Caki2 (cell line): ENCODE measurements at regions not wholly inside any gene's neighbourhood (a gene's known extent, or its start where the extent isn't known, plus 50 kb on each side); places are given as distances from the start of the nearest gene placed in this dataset.

Experiments
- DNase-seq: peaks from one replicate; pipeline ENCODE4 v3.0.0-alpha.2; 2015; ENCODE audit warnings: low read depth
- in situ Hi-C: cut with HindIII; loops from 2 replicates; pipeline ENCODE4 v1.10.0; 2016; ENCODE audit warnings: low sequenced_read_pairs, low pct_unique_long_range_greater_than_20kb, mixed read lengths

DNA sequence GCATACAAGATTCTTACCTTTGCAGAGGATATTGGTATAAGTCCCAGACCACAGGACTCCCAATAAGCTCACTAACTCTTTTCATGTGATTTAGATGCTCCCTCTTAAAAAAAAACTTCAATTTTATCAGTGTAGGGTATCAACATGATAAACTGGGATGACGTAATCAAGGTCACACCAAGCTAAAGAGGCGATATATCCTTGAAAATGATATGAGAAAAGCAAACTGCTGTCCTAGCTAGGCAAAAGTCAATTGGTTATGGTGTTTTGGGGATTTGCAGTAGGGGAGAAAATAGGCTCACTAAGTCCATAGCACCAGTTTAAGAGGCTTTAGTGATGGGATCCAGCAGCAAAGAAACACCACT is 354.4 kb downstream of the DIRAS2 start:
- DNase-seq = no peak
- in situ Hi-C loops = no loop called here

DNA sequence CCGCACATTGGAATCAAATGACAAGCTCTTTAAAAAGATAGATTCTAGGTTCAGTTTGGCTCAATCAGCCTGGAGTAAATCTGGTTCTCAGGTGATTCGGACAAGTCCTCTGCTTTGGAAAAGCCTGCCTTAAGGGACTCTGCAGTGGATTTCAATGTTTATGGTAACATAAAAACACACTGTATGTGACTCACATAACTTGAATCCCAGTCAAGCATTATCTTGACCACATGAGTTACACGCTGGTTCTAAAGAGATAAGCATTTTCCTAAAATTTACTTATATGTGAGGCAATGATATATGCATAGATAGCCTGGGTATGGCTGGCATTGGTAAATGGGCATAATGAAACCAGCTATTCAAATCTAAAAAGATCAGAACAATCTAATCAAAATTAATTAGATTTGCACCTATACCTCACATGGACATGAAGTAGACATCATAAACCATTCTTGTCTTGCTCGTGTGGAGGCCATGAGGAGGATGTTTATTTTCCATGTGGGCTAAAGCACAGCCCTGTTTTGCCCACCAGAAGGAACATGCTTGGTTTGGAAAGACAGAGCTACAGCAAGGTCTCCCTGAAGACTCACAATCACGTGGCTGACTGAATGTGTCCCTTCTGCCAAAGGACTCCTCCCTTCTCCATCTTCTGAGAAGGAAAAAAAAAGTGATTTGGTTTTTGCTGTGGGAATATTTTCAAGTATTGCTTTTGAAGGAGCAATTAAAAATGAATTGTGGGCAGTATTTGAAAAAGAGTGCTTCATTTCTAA is 351.7 kb downstream of the DIRAS2 start:
- DNase-seq = no peak
- in situ Hi-C loops = no loop called here

DNA sequence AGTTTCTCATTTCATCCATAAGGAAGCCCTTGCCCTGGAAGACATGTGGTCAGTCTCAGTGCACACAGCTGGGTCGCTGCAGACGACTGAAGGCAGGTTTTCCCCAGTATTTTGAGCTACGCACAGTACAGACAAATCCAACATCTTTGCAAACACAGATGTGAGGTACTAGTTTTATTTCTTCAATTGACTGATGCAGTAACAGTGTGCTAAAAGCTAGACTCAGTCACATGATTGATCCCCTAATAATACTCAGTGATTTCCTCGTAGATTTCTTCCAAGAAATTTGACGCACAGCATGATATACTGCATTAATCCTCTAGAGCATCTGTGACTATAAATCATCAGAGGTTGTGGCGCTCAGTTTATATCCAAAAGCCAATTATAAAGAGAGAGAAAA is 346.1 kb downstream of the DIRAS2 start:
- in situ Hi-C loops = no loop called here
- DNase-seq = no peak

DNA sequence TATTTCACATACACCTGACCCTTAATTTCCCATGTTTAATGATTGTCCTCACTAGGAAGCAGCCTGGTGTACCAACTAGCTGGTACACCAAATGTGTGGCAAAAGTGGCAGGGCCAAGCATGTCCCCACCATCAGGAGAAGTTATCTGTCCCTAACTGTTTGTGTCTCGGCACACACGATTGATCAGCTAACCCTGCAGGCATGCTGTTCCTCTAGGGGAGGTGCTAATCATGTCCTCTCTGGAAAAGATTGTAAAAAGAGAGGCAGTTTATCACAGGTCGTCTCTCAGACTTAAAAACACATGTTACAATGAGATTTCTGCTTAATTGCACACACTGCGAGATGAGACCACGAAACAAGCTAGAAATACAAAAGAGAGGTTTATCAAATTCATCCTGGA is 342.7 kb downstream of the DIRAS2 start:
- in situ Hi-C loops = no loop called here
- DNase-seq = no peak

DNA sequence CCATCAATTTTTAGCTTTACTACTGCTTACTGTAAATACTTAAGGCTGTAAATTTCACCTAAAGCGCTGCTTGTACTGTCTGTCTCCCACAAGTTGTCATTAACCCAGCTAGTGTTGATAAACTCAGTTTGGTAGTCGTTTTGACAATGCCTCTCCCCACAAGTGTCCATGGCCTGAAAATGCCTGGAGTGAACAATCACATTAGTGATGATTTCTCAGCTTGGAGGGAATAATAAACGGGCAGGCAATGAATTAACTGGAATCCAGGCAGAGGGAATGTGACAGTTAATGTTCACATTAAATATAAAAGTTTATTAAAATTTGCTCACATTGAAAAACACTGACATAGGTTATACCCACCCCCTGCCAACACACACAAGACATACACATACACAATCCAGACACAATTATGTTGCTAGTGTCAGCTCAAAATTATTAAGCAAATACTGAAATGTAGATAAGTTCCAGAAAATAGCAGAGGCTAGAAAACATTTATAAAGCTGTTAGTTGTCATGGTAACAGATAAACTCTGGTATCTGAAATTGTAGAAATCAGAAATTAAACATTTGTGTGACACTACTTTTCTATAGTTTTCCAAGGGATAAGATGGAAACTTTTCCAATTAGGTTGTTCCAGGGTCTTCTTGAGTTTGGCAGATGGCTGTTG is 341.9 kb downstream of the DIRAS2 start:
- in situ Hi-C loops = no loop called here
- no peak for DNase-seq

DNA sequence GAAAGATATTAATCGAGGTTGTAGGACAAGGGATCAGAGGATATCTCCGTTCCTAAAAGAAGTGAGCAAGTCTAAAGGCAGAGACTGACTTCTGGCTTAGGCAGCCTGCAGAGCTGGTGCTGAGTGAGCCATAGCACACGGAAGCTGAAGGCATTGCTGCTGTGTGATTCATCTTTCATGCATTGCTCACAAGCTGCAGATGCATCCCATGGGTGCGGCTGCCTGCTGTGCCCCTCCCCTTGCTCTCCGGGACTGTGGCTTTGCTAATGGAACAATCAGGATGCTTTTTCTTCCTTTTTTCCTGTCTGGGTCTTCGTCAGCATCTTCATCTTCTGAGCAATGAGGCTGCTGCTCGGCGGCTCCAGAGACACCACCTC is 341.4 kb downstream of the DIRAS2 start:
- in situ Hi-C loops = no loop called here
- DNase-seq = peak; percentile 88

DNA sequence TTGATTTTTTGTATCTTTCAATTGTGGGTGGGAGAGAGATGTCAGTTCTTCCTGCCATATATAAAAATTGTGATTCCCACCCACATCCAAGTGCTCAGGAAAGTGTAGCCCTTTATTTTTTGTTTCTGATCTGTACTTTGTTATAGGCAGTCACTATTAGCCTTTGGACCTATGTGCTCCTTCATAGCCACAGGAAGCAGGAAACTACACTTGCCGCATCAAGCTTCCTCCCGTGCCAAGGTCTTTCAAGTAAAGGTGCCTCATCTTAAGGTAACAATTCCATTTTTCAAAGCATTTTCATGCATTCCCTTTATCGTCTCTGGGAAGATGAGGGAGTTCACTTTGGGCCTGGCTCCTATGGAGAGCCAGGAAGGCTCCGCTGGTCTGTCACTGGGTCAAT is 339.0 kb downstream of the DIRAS2 start:
- in situ Hi-C loops = no loop called here
- DNase-seq = no peak

DNA sequence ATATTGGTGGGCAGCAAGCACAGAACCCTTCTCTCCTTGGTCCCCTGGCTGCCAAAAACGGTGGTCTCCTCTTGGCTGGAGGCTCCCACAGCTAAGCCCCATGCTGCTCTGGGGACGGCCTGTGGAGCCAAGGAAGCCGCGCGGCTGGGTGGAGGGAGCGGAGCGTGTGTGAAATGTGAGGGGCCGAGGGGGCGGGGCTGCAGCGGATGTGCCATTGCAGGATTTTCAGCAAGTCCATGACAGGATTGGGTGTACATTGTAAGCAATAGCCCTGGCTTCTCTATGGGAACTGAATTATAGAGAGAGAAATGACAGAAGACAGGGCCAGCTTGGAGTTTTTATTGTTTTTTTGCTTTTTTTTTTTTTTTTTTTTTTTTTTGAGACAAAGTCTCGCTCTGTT is 336.5 kb downstream of the DIRAS2 start:
- in situ Hi-C loops = no loop called here
- DNase-seq = no peak

DNA sequence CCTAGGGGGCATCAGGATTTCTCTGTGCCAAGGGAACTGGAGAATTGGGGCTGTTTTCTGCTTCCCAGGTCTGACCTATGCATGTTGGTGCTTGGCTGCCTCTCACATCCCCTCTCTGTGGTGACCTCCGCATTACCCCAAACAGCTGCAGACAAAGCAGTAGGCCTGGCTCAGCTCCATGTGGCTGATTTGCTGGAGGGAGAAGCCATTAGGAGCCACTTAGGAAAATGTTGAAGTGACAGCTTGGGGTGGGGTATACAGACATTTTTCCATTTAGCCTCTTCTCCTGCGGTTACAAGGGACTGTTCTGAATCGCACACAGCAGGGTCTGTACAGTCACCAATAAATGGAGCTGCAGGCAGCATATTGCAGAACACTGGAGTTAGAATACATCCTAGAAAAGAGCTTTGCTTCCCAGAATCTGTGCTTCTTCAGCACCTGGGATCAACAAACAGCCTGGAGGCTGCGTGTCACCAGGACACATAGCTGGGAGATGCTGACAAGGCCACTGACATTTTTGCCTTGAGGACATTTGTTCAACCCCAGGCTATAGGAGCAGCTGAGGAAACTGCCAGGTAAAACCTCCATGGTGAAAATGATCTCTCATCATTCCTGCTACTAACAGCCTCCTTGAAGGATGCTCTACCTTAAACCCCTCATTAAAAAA is 335.3 kb downstream of the DIRAS2 start:
- in situ Hi-C loops = no loop called here

DNA sequence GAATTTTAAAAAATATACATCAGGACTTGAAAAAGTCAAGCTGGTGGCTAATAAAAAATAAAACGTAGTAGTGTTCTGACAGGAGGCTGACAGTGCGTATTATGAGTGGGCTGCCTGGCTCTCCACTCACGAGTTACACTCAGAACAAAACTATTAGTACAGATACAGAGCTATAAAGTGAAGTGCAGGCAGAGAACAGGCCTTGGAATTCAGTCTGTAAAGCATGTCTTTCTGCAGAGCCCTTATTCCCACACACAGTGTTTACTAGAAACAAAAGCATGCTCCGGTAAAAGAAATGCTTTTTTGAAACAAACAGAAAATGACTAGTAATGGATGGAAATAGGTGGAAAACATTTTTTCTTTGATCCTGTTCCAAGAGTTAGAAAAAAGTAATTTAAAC is 334.7 kb downstream of the DIRAS2 start:
- DNase-seq = no peak
- in situ Hi-C loops = no loop called here

More for the DNA sequence above, 335.3 kb downstream of the DIRAS2 start:
- no peak for DNase-seq

DNA sequence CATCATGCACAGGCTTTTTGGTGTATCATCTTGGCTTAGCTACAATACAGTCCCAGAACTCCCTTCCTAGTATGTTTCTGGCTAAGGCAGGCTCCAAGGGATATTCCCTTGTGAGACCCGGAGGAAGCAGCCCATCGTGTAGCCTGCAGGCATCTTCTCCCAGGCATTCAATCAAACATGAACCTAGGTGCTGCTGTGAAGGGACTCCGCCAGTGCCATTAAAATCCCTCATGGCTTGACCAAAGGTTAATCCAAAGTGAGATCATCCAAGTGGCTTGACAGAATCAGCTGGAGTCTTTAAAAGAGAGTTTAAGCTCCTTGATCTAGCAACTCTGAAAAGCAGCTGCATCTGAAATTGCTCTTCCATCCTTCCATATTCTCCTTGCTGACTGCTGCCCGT is 333.9 kb downstream of the DIRAS2 start:
- peak; percentile 34 for DNase-seq
- in situ Hi-C loops = no loop called here

DNA sequence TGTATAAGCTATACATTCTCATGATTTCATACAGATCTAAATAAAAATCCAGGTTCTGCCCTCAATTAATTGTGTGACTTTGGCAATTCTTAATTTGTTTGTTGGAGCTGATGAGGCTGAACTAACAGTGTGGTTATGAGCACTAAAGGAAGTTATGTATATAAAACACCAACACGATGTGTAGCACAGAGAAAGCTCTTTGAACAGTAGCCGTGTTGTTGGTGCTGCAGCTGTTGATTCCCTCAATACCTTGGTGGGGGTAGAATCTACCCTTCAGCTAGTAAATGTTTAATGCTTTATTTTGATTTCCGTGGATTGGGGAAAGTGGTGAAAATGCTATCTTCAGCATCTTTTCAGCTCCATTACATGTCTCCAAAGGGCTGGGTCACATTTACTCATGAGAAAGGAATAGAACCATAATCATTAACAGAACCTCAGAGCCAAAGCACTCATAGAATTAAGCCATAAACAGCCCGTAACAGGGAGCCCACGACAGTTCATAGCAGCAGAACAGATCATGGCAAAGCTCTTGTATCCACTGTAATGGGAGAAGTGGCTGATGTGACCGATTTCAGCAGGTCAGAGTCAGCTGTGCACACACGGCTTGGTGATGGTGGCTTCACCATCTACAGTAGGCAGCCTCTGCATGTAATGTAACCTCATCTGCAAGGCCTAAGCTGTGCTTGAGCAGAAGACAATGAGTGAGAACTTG is 332.7 kb downstream of the DIRAS2 start:
- DNase-seq = peak; percentile 96
- in situ Hi-C loops = no loop called here

DNA sequence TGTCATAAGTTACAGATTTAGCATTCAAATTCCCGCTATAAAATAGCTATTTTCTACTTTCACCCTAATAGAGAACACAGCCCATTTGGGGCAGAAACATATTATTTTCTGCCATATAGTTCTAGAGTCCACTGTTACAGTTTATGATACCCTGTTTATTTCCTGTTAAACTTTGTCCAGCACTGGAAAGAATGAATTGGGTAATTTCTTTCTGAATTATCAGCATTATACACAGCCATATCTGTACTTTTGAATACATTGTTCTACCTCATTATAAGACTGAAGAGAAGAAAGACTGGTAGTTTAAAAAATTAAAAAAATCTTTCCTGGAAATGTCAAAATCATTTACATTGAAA is 332.1 kb downstream of the DIRAS2 start:
- DNase-seq = no peak
- in situ Hi-C loops = no loop called here

DNA sequence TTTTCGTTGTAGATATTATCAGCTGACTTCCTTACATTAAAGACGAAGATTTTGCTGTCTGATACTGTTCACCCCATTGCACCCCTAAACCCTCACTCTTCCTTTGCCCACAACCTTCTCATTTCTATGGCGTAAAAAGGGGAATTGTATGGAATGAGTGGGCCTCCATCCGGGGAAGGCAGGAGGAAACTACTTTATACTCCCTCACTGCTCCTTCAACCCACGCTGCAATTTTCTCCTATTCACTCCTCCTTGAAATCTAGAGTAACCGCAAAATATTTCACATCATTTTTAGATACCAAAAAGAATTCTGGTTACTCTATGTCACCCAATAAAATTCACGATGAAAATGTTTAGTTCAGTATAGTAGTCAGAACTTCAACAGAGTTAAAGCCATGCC is 330.8 kb downstream of the DIRAS2 start:
- in situ Hi-C loops = no loop called here
- DNase-seq = no peak

DNA sequence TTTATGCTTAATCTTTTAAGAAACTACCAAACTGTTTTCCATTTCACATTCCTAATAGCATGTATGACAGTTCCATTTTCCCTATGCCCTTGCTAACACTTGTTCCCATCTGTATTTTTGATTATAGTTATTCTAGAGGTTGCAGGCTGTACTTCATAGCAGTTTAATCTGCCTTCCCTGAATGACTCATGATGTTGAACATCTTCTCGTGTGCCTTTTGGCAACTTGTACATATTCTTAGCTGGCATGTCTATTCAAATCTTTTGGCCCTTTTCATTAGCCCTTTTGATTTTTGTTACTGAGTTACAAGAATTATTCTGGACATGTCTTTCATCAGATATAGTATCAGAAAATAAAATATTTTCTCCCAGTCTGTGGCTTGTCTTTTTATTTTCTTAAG is 320.3 kb downstream of the DIRAS2 start:
- in situ Hi-C loops = no loop called here
- DNase-seq = no peak

DNA sequence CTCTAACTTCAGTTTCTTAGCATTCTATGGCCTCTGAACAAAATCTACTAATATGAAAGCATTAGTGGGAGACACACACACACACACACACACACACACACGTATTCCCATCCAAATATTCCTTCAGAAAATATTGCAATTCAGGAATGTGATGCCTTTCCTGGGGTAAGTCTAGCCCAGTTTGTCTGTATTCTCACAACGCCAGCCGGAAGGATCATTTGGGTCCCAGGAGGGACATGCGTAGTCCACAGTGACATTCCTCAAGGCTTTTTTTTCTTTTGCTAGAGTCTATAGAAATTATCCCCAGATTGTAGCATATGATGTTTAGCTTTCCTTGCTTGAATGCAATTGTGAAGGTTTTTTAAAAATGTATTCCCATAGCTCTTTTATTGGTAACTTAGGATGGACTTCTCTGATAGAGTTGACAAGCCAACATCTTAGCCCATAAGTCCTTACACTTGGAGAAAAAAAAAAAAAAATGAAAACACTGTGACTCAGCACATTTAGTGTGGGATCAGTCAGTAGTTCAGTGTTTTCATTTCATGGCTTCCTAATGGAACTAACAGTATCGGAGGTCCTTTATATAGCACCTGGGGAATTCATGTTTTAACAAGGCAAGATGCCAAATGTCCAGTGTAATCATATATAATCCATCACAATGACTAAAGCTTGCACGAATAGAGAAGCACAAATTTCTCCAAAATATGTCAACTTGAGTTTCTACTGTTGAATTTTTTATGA is 316.5 kb downstream of the DIRAS2 start:
- peak; percentile 81 for DNase-seq
- in situ Hi-C loops = no loop called here

DNA sequence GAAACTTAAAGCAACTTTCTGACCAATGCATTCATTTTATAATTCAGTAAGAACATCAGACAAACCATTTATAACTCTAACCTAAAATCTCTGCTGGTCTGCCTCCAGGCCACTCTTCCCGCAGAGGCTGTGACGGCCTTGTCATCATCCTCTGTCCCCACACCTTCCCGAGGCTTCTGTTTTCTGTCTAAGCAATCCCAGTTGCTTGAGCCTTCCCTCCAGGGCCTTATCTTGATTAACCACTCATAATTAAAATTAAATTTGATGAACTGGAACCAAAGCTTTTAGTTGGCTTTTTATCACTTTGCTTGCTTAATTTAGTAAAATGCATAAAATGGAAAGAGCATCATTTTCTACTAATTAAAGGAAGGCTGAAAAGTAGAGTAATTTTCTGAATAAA is 312.4 kb downstream of the DIRAS2 start:
- DNase-seq = no peak
- in situ Hi-C loops = loop anchor here (10.0 kb wide), 1 partner anchor 105 kb away; no protein-coding TSS in a partner anchor

DNA sequence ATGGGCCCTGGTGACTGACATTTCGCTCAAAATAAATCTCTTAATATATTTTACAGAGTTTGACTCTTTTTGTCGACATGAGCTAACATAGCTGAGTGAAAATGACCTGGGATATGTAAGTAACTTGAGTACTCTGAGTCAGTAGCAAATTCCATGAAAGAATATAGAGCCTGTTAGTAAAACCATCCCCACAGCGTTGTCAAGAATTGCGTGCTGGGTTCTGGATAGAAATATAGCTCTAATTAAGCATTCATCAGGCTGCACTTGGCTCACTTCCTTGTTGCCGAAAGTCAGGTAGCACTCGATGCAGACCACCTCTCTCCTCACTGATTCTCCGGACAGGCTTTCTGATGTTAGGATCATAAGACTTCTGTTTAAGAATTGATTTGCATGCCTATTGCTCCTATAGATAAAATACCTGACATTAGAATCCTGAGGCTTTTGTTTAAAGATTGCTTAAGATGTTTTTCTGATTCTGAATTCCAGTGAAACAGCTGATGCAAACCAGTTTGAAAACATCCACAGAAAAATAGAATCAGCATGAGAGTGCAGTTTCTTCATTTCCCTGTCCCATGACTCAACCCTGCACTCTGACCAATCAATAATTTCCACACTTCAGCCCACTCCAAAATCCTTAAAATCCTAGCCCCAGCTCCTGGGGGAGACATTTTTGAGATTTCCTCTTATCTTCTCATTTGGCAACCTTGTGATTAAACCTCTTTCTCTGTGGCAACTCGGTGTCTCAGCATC is 310.6 kb downstream of the DIRAS2 start:
- in situ Hi-C loops = loop anchor here (10.0 kb wide), 1 partner anchor 103 kb away; no protein-coding TSS in a partner anchor
- DNase-seq = peak; percentile 94
